Vagina (tissue), 2 donors: ENCODE measurements at regions not wholly inside any gene's neighbourhood (a gene's known extent, or its start where the extent isn't known, plus 50 kb on each side); places are given as distances from the start of the nearest gene placed in this dataset.

Source experiments
- DNase-seq, 2 donors: peaks; one replicate each; pipeline ENCODE4 v3.0.0-alpha.2; 2017; ENCODE audit errors: extremely low spot score in 2 of 2
- H3K27ac ChIP-seq: fragments of 200-600 bp; sonication (generic); one replicate; pipeline ENCODE4 v1.5.1; 2019
- H3K27me3 ChIP-seq: fragments of 200-600 bp; sonication (generic); one replicate; pipeline ENCODE4 v1.5.1; 2019
- H3K36me3 ChIP-seq, 2 donors: fragments of 200-600 bp; sonication (generic); one replicate each; pipeline ENCODE4 v1.5.1; 2017 to 2019
- H3K4me1 ChIP-seq: fragments of 200-600 bp; sonication (generic); one replicate; pipeline ENCODE4 v1.5.1; 2019
- H3K4me3 ChIP-seq, 2 donors: fragments of 200-600 bp; sonication (generic); 1 replicate in 1 of 2; 2 replicates in 1 of 2; pipeline ENCODE4 v1.5.1; 2016 to 2019
- H3K9me3 ChIP-seq: fragments of 200-600 bp; sonication (generic); one replicate; pipeline ENCODE4 v1.5.1; 2019
- POLR2A ChIP-seq, 2 donors: fragments of 450-650 bp; IDR thresholded peaks; one replicate each; pipeline ENCODE4 v1.6.1; 2017; ENCODE audit warnings: antibody characterized with exemption in 2 of 2, mild to moderate bottlenecking in 2 of 2, moderate library complexity in 2 of 2
- POLR2AphosphoS5 ChIP-seq, 2 donors: sonication (generic); formaldehyde crosslinking; IDR thresholded peaks; one replicate each; pipeline ENCODE4 v1.9.0; 2017; ENCODE audit warnings: antibody characterized with exemption in 2 of 2, mild to moderate bottlenecking in 2 of 2, low read depth in 1 of 2; ENCODE audit not compliant: insufficient read depth in 1 of 2
- intact Hi-C: fragments of 100-400 bp; cut with DNase I; formaldehyde crosslinking; loops from one replicate; pipeline ENCODE4 v1.15.1; 2023
- TF ChIP-seq, protein P1 (sequence below), 3 experiments: fragments of 450-650 bp in 2 of 3; fragments of 200-600 bp in 1 of 3; sonication (generic) in 1 of 3; IDR thresholded peaks; one replicate each; pipeline ENCODE4 v1.5.1; 2017 to 2019; ENCODE audit warnings: antibody characterized with exemption in 3 of 3, mild to moderate bottlenecking in 2 of 3, moderate library complexity in 2 of 3

DNA sequence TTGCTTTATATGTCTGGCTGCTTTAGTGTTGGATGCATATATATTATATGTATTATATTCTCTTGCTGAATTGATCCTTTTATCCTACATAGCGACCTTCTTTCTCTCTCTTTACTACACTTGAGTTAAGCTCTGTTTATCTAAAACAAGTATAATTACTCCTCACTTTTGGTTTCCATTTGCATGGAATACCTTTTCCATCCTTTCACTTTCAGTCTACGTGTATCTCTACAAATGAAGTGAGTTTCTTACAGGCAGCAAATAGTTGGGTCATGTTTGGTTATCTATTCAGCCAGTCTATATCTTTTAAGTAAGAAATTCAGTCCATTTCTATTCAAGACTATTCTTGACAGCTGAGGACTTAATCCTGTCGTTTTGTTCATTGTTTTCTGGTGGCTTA is 167.5 kb upstream of the USP38 start:
- Histone ChIP-seq H3K4me1 (peaks cover 7% of the 10 kb centered on the region), H3K9me3 (no peaks in the 10 kb centered on the region), H3K36me3 (no peaks in the 10 kb centered on the region), H3K27ac (no peak overlapping the region), H3K27me3 (no peaks in the 10 kb centered on the region), H3K4me3 (no peak overlapping the region)
- no peak for DNase-seq
- intact Hi-C loops: no loop called here
- TF ChIP-seq POLR2AphosphoS5 (IDR thresholded peaks at IDR 0.05; ENCODE audit: insufficient read depth in 1 of 2, low read depth in 1 of 2) (no peak), POLR2A (IDR thresholded peaks at IDR 0.05) (no peak)
- TF ChIP-seq, protein P1, sequence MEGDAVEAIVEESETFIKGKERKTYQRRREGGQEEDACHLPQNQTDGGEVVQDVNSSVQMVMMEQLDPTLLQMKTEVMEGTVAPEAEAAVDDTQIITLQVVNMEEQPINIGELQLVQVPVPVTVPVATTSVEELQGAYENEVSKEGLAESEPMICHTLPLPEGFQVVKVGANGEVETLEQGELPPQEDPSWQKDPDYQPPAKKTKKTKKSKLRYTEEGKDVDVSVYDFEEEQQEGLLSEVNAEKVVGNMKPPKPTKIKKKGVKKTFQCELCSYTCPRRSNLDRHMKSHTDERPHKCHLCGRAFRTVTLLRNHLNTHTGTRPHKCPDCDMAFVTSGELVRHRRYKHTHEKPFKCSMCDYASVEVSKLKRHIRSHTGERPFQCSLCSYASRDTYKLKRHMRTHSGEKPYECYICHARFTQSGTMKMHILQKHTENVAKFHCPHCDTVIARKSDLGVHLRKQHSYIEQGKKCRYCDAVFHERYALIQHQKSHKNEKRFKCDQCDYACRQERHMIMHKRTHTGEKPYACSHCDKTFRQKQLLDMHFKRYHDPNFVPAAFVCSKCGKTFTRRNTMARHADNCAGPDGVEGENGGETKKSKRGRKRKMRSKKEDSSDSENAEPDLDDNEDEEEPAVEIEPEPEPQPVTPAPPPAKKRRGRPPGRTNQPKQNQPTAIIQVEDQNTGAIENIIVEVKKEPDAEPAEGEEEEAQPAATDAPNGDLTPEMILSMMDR (IDR thresholded peaks at IDR 0.05): no peak

DNA sequence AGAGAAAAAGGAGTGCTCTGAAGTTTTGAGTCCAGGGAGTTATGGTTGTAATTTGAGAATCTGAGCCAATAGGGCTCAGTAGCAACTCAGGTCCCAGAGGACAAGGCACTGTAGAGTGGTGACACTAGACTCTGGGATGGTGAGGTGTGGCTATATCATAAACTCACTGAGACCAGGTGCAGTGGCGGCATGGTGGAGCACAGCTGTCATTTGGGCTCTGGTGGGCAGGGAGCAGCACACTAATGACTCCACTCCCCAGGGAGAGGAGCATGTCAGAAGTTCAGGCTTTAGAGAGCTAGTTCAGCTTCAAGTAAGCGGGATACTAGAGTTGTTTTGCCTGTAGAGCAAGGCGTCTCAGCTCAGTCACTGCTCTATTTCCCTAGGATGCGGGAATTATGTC is 165.4 kb upstream of the USP38 start:
- no peak overlapping the region for H3K27ac ChIP-seq
- H3K4me1 ChIP-seq: peaks cover 7% of the 10 kb centered on the region
- H3K9me3 ChIP-seq: no peaks in the 10 kb centered on the region
- no peaks in the 10 kb centered on the region for H3K36me3 ChIP-seq
- no peak overlapping the region for H3K4me3 ChIP-seq
- DNase-seq: no peak
- no peaks in the 10 kb centered on the region for H3K27me3 ChIP-seq
- intact Hi-C loops: no loop called here
- no peak for TF ChIP-seq POLR2A (IDR thresholded peaks at IDR 0.05)
- TF ChIP-seq, protein P1 (IDR thresholded peaks at IDR 0.05): no peak
- TF ChIP-seq POLR2AphosphoS5 (IDR thresholded peaks at IDR 0.05; ENCODE audit: insufficient read depth in 1 of 2, low read depth in 1 of 2): no peak

DNA sequence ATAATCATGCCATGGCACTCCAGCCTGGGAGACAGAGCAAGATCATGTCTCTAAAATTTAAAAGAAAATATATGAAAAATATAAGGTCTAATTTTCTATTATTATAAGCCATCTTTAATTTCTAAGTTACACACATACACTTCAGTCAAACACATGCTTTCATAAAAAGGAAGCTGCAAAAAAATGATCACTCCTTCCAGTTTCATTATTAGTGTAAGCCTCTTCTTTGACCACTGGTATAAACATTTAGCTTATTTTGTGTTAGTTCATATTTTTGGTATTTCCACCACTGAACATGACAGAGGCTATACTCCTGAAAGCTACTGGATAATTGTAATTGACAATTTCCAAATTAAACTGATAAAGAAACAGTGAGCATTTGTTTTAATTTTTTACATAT is 163.3 kb upstream of the USP38 start:
- DNase-seq: no peak
- H3K27ac ChIP-seq: no peak overlapping the region
- no peaks in the 10 kb centered on the region for H3K9me3 ChIP-seq
- TF ChIP-seq POLR2AphosphoS5 (IDR thresholded peaks at IDR 0.05; ENCODE audit: insufficient read depth in 1 of 2, low read depth in 1 of 2) (no peak), POLR2A (IDR thresholded peaks at IDR 0.05) (no peak)
- TF ChIP-seq, protein P1 (IDR thresholded peaks at IDR 0.05): no peak
- H3K36me3 ChIP-seq: no peaks in the 10 kb centered on the region
- intact Hi-C loops: no loop called here
- H3K27me3 ChIP-seq: no peaks in the 10 kb centered on the region
- H3K4me3 ChIP-seq: no peak overlapping the region
- peaks cover 7% of the 10 kb centered on the region for H3K4me1 ChIP-seq

DNA sequence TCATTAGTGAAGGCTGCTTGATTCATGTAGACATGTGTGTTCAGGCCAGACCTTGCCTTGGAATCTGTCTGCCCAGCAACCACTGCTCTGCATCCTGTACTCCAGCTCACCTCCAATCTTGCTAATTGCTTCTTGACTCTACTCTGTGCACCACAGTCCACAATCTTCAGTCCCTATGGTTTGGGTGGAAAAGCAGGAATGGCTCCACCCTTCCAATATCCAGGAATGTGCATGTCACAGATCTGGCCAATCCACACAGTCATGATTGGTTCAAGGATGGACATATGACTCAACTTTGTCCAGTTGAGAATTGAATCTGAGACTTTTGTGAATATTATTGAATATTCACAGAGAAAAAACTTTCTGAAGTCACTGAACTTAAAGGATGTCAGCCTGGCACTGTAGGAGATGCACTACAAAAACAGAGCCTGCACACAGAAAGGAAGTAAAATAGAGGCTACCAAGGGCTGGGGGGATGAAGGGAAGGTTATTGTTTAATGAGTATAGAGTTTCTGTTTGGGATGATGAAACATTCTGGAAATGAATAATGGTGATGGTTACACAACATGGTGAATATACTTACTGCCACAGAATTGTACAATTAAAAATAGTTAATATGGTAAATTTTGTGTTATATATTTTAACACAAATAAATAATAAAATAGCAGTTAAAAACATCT is 161.3 kb upstream of the USP38 start:
- Histone ChIP-seq H3K36me3 (no peaks in the 10 kb centered on the region), H3K27me3 (no peaks in the 10 kb centered on the region), H3K4me1 (peaks cover 7% of the 10 kb centered on the region), H3K27ac (no peak overlapping the region), H3K4me3 (no peak overlapping the region), H3K9me3 (no peaks in the 10 kb centered on the region)
- TF ChIP-seq POLR2AphosphoS5 (IDR thresholded peaks at IDR 0.05; ENCODE audit: insufficient read depth in 1 of 2, low read depth in 1 of 2): no peak
- TF ChIP-seq, protein P1 (IDR thresholded peaks at IDR 0.05): no peak
- no peak for TF ChIP-seq POLR2A (IDR thresholded peaks at IDR 0.05)
- intact Hi-C loops: no loop called here
- DNase-seq: no peak

DNA sequence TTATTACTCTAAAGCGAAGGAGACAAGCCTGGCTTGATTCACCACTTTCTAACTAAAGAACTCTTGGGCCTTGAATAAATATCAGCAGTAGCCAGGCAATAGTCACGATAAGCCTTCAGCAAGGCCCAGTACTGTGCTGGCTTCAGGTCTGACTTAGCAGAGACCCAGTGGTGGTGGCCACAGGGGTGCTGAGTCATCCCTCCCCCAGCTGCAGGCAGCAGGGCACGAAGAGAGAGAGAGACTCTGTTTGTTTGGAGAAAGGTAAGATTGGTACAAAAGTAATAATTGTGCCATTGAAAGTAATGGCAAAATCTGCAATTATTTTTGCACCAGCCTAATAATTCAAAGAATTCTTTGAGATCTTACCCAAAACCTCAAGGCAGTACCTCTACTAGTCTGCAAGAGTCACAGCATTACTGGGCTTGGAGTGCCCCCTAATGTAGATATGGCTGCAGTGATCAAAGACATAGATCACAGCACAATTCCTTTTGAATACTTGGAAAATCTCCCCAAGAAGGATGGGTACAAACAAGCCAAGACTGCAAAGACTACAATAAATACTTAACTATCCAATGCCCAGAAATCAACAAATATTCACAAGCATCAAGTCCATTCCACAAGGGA is 159.5 kb upstream of the USP38 start:
- intact Hi-C loops: no loop called here
- Histone ChIP-seq H3K27me3 (no peaks in the 10 kb centered on the region), H3K4me3 (no peak overlapping the region), H3K27ac (no peak overlapping the region), H3K9me3 (no peaks in the 10 kb centered on the region), H3K4me1 (peaks cover 7% of the 10 kb centered on the region), H3K36me3 (no peaks in the 10 kb centered on the region)
- no peak for DNase-seq
- TF ChIP-seq POLR2AphosphoS5 (IDR thresholded peaks at IDR 0.05; ENCODE audit: insufficient read depth in 1 of 2, low read depth in 1 of 2) (no peak), POLR2A (IDR thresholded peaks at IDR 0.05) (no peak)
- TF ChIP-seq, protein P1 (IDR thresholded peaks at IDR 0.05): no peak
